GM18505 (cell line): ENCODE measurements at regions not wholly inside any gene's neighbourhood (a gene's known extent, or its start where the extent isn't known, plus 50 kb on each side); places are given as distances from the start of the nearest gene placed in this dataset.
"Not testable (repeated sequence)": the region's sequence is repeated elsewhere in the genome, so short reads cannot be mapped to it uniquely, and the experiment has no call there.

ENCODE experiments used
- ATAC-seq: cut with Tn5 transposase; IDR thresholded peaks from one replicate; pipeline ENCODE4 v1.9.1; 2021; ENCODE audit not compliant: unreplicated experiment
- POLR2A ChIP-seq: IDR thresholded peaks from 4 replicates; pipeline ENCODE4 v1.6.1; 2011; ENCODE audit warnings: borderline replicate concordance; ENCODE audit not compliant: insufficient read depth, insufficient read length; ENCODE audit errors: extremely low read depth

GRCh38 chr10:117492504-117492903, 50.0 kb upstream of the EMX2 start:
- no peak for TF ChIP-seq POLR2A
- no peak for ATAC-seq

DNA sequence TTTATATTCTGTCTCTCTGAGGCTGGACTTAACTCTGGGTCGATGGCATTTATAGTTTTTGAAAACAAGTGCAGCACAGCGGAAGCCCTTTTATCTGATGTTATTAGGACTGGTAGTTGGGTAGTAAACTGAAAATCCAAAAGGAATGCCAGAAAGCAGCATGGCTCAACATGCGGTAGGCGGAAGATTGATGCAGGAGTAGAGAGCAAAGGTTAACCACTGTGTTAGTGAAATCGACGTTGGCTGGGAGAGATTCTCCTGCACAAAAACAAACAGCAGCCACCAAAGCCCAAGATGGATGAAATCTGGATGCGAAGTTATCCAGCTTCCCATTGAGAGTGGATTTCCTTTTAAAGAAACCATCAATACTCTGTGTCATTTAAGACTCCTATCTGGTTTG, 54.5 kb upstream of the EMX2 start:
- ATAC-seq: no peak
- TF ChIP-seq POLR2A: no peak

DNA sequence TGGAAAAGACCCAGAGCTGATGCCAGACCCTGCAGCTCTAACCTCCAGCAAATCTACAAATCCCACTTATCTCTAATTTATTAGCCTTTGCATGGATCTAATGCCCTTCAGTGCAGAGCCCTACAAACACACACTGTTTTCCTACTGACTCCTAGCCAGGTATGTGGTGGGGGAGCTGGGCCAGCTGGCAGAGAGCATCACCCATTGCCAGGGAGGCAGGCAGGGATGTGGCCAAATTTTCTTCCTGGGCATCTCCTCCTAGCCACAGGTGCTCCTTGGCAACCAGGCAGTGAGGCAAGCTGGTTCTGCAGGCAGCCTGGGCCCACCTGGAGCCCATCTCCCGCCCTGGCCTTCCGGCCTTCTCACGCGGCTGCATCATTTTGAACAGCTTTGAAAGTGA, 55.9 kb upstream of the EMX2 start:
- no peak for TF ChIP-seq POLR2A
- ATAC-seq: no peak

DNA sequence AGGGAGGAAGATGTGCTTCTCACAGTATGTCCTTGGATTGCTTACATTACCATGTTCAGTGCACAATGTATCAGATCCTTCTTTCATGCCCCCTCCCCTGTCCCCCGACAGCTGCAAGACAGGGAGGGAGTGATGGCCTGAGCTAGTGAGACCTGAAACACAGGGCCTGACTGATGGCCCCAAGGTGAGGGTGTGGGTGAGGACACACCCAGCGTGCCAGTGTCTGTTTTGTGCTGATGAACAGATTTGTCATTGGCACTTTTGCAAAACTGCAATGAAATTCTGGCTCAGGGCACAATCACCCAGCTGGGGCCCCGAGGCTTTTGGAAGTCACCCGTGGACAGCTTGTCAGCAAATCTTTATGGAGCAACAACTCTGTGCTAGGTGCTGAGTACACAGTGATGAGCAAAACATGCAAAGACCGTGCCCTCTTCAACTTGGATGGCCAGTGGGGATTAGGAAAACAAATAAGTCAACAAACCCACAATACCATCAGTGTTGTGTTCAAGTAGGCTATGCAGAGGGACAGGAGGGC, 59.4 kb upstream of the EMX2 start:
- no peak for TF ChIP-seq POLR2A
- ATAC-seq: no peak

GRCh38 chr10:117481011-117481410, 61.5 kb upstream of the EMX2 start:
- ATAC-seq: not testable (repeated sequence)

- no peak for TF ChIP-seq POLR2A
- ATAC-seq: no peak
Measured at GRCh38 chr10:117480097-117480496, 62.4 kb upstream of the EMX2 start.

GRCh38 chr10:117477961-117478670, 64.4 kb upstream of the EMX2 start:
- no peak for ATAC-seq
- no peak for TF ChIP-seq POLR2A

- ATAC-seq: no peak
- TF ChIP-seq POLR2A: no peak
Measured at GRCh38 chr10:117477211-117477947, 65.2 kb upstream of the EMX2 start.

DNA sequence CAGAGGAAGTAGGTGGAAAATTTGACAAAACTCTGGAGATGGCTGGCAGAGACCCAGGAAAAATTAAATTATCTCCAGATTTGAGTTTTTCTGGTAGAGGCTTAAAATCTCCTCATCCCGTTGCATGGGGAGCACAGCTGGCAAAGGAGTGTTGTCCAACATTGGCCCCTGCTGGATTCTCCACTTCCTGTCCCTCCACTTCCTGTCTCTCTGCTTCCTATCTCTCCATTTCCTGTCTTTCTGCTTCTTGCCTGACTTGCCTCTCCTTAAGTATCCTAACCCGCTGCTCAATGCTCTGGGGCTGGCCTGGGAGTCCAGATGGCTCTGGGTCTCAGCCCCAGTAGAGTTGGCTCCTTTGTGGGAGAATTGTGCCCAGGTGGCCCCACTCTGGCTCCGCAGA, 65.8 kb upstream of the EMX2 start:
- no peak for TF ChIP-seq POLR2A
- no peak for ATAC-seq

DNA sequence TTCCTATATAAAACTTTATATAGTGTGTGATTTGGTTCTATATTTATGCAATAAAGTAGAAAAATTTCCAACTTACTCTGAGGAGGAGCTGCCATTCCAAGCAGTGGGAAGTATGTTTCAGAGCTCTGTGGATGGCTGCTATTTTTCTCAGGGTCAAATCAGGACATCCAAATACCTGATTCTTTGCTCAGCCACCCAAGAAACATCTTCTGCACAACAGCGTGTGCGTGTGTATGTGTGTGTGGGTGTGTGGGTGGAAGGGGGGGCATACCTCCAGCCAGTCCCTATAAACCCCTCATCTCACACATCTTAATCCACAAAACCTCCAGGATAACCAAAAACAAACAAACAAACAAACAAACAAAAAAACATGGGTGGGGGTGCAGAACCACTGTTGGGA, 66.3 kb upstream of the EMX2 start:
- TF ChIP-seq POLR2A: no peak
- no peak for ATAC-seq

GRCh38 chr10:117472872-117473271, 69.7 kb upstream of the EMX2 start:
- no peak for TF ChIP-seq POLR2A
- peak; percentile 84 for ATAC-seq

DNA sequence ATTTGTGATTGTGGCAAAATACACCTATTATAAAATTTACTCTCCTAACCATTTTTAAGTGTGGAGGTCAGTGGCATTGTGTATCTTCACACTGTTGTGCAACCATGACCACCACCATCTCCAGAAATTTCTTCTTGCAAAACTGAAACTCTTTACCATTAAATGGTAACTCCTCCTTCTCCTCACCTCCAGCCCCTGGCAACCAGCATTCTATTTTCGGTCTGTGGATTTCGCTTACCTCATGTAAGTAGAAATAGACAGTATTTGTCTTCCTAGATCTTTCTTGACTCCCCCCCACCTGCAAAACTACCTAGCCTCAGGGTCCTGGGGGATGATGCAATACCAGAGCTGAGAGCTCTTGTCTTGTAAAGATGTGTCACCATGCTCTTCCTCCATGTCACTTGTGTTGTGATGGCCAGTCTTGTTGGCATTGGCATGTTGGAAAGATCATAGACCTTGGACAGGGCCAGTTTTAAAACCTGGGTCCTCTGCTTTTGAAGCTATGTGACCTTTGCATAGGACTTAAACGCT, 71.1 kb upstream of the EMX2 start:
- no peak for ATAC-seq
- TF ChIP-seq POLR2A: no peak

DNA sequence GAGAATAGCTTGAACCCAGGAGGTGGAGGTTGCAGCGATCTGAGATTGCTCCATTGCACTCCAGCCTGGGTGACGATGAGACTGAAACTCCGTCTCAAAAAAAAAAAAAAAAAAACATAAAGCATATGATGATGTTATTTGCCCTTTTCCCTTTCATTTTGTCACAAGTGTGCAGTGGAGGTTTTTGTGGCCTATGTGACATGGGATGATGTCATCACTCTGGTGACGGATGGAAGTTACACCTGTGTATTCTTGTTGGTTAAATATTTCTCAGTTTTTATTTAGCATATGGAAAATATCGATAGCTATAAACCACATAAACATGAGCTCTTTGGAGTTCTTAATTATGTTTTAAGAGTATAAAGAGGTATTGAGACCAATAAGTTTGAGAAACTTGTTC, 71.8 kb upstream of the EMX2 start:
- TF ChIP-seq POLR2A: no peak
- ATAC-seq: no peak

DNA sequence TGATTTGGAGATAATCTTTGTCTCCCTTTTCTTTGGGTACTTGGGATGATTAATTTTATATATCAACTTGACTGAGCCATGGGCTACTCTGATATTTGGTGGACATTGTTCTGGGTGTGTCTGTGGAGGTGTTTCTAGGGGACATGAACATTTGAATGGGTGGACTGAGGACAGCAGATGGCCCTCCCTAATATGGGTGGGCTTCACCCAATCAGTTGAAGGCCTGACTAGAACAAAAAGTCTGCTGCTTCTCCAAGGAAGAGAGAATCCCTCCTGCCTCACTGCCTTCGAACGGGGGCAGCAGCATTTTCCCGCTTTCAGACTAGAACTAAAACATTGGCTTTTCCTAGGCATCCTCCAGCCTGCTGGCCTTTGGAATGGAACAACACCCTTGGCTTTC, 73.9 kb upstream of the EMX2 start:
- ATAC-seq: no peak
- no peak for TF ChIP-seq POLR2A
